22Rv1 (cell line): ENCODE measurements at regions not wholly inside any gene's neighbourhood (a gene's known extent, or its start where the extent isn't known, plus 50 kb on each side); places are given as distances from the start of the nearest gene placed in this dataset.

ENCODE experiments used
- CTCF ChIP-seq: fragments of 450-650 bp; IDR thresholded peaks from 2 replicates; pipeline ENCODE4 v1.5.1; 2017; ENCODE audit warnings: mild to moderate bottlenecking
- ZFX ChIP-seq: fragments of 450-650 bp; IDR thresholded peaks from 2 replicates; pipeline ENCODE4 v1.6.1; 2017; ENCODE audit warnings: antibody characterized with exemption, borderline replicate concordance

DNA sequence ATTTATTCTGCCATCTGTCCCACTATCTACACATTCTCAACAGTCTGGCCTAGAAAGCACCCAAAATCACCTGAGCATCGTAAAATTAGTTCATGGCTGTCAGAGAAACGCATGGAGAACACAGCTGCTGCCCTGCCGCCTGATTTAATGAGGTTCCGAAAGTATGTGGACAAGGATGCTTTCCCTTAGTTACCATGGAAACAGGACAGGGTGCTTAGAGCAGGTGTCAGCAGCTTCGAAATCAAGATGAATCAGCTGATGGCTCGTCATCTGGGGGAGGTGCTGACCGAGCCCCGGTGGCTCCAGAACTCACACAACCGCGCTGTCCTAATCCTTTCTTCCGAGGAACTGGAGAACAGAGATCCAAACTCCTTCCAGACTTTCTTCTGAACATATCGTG is 151.5 kb downstream of the TEX36 start:
- TF ChIP-seq ZFX (no peak), CTCF (no peak)
